Activated CD8-positive, alpha-beta memory T cell treated with anti-CD3 and anti-CD28 coated beads for 36 hours (primary cell): ENCODE measurements at regions not wholly inside any gene's neighbourhood (a gene's known extent, or its start where the extent isn't known, plus 50 kb on each side); places are given as distances from the start of the nearest gene placed in this dataset.

Experiments used
- CTCF ChIA-PET: fragments of 350-600 bp; sonication (Branson Sonifier 250); formaldehyde crosslinking; loops from one replicate; lab custom pipeline; 2021; ENCODE audit warnings: antibody characterized with exemption; lab: Charles Lee
- POLR2A ChIA-PET: fragments of 350-600 bp; sonication (Branson Sonifier 250); formaldehyde crosslinking; loops from one replicate; lab custom pipeline; 2021; ENCODE audit warnings: antibody characterized with exemption; lab: Charles Lee

GRCh38 chr4:64216741-64217140 is 192.5 kb downstream of the TECRL start:
- POLR2A ChIA-PET = no interaction called here
- CTCF ChIA-PET = no interaction called here

- POLR2A ChIA-PET = no interaction called here
- CTCF ChIA-PET = no interaction called here
Observed at GRCh38 chr4:64205376-64205775, 203.9 kb downstream of the TECRL start.

GRCh38 chr4:64200001-64200555 is 209.2 kb downstream of the TECRL start:
- ChIA-PET POLR2A (no interaction called here), CTCF (no interaction called here)

GRCh38 chr4:64195582-64195981 is 213.7 kb downstream of the TECRL start:
- ChIA-PET POLR2A (no interaction called here), CTCF (no interaction called here)

GRCh38 chr4:64192731-64193412 is 216.4 kb downstream of the TECRL start:
- POLR2A ChIA-PET = no interaction called here
- CTCF ChIA-PET = no interaction called here

GRCh38 chr4:64174247-64174882 is 234.9 kb downstream of the TECRL start:
- CTCF ChIA-PET = no interaction called here
- POLR2A ChIA-PET = no interaction called here

- CTCF ChIA-PET = no interaction called here
Observed at GRCh38 chr4:64166365-64166764, 242.9 kb downstream of the TECRL start.

GRCh38 chr4:64158648-64159326 is 250.5 kb downstream of the TECRL start:
- CTCF ChIA-PET = no interaction called here
- POLR2A ChIA-PET = no interaction called here

More at GRCh38 chr4:64166365-64166764, 242.9 kb downstream of the TECRL start:
- POLR2A ChIA-PET = no interaction called here

- CTCF ChIA-PET = interaction anchor here (1.1 kb wide), 1 partner anchor 288 kb away, joined by 3 read pairs; no protein-coding TSS in a partner anchor
- POLR2A ChIA-PET = no interaction called here
Observed at GRCh38 chr4:64157397-64157796, 251.9 kb downstream of the TECRL start.

- ChIA-PET POLR2A (no interaction called here), CTCF (interaction anchor here (1.1 kb wide), 1 partner anchor 289 kb away, joined by 3 read pairs; no protein-coding TSS in a partner anchor)
Observed at GRCh38 chr4:64156253-64156652, 253.0 kb downstream of the TECRL start.

- POLR2A ChIA-PET = no interaction called here
Observed at GRCh38 chr4:64146030-64146429, 263.2 kb downstream of the TECRL start.

GRCh38 chr4:64144994-64145393 is 264.3 kb downstream of the TECRL start:
- ChIA-PET POLR2A (no interaction called here), CTCF (no interaction called here)

More at GRCh38 chr4:64146030-64146429, 263.2 kb downstream of the TECRL start:
- CTCF ChIA-PET = no interaction called here

- CTCF ChIA-PET = no interaction called here
Observed at GRCh38 chr4:64130907-64131306, 278.3 kb downstream of the TECRL start.

GRCh38 chr4:64125354-64125753 is 283.9 kb downstream of the TECRL start:
- ChIA-PET POLR2A (no interaction called here), CTCF (no interaction called here)

More at GRCh38 chr4:64130907-64131306, 278.3 kb downstream of the TECRL start:
- POLR2A ChIA-PET = no interaction called here

- ChIA-PET CTCF (no interaction called here), POLR2A (no interaction called here)
Observed at GRCh38 chr4:64121803-64122202, 287.4 kb downstream of the TECRL start.

GRCh38 chr4:64105903-64106302 is 303.3 kb downstream of the TECRL start:
- ChIA-PET CTCF (no interaction called here), POLR2A (interaction anchor here (0.6 kb wide), 1 partner anchor 695 kb away, joined by 3 read pairs; no protein-coding TSS in a partner anchor)

- POLR2A ChIA-PET = no interaction called here
- CTCF ChIA-PET = no interaction called here
Observed at GRCh38 chr4:64095398-64095797, 313.9 kb downstream of the TECRL start.

- ChIA-PET POLR2A (no interaction called here), CTCF (no interaction called here)
Observed at GRCh38 chr4:64079316-64079715, 329.9 kb downstream of the TECRL start.

- CTCF ChIA-PET = no interaction called here
- POLR2A ChIA-PET = no interaction called here
Observed at GRCh38 chr4:64068096-64068495, 341.2 kb downstream of the TECRL start.

GRCh38 chr4:64062991-64063390 is 346.3 kb downstream of the TECRL start:
- ChIA-PET CTCF (no interaction called here), POLR2A (no interaction called here)
